Thyroid gland (tissue), 4 donors: ENCODE measurements at regions not wholly inside any gene's neighbourhood (a gene's known extent, or its start where the extent isn't known, plus 50 kb on each side); places are given as distances from the start of the nearest gene placed in this dataset.

Experiments
- CTCF ChIP-seq, 6 experiments: fragments of 200-600 bp in 3 of 6; fragments of 450-650 bp in 3 of 6; sonication (generic) in 3 of 6; IDR thresholded peaks; one replicate each; pipeline ENCODE4 v1.5.1; 2016 to 2019; ENCODE audit warnings: antibody characterized with exemption in 6 of 6, mild to moderate bottlenecking in 2 of 6, inconsistent platforms in 1 of 6, moderate library complexity in 1 of 6
- POLR2A ChIP-seq, 2 donors: fragments of 450-650 bp; IDR thresholded peaks; one replicate each; pipeline ENCODE4 v1.6.1; 2017; ENCODE audit warnings: antibody characterized with exemption in 2 of 2, mild to moderate bottlenecking in 2 of 2, moderate library complexity in 1 of 2

GRCh38 chr5:147017621-147018020, 139.1 kb upstream of the PPP2R2B start:
- TF ChIP-seq CTCF (IDR thresholded peaks at IDR 0.05) (no peak), POLR2A (IDR thresholded peaks at IDR 0.05) (no peak)
